HG03135 (cell line): ENCODE measurements at regions not wholly inside any gene's neighbourhood (a gene's known extent, or its start where the extent isn't known, plus 50 kb on each side); places are given as distances from the start of the nearest gene placed in this dataset.
A peak's percentile ranks its signal among the peaks of the same experiment; 100 is the strongest.
"Not testable (repeated sequence)": the region's sequence is repeated elsewhere in the genome, so short reads cannot be mapped to it uniquely, and the experiment has no call there.

ENCODE experiments used
- ATAC-seq: cut with Tn5 transposase; IDR thresholded peaks from one replicate; pipeline ENCODE4 v1.9.1; 2021; ENCODE audit warnings: mild to moderate bottlenecking, moderate library complexity; ENCODE audit not compliant: unreplicated experiment

- ATAC-seq = not testable (repeated sequence)
Observed at GRCh38 chr10:46645110-46645509, 66.2 kb downstream of the SYT15 start.

DNA sequence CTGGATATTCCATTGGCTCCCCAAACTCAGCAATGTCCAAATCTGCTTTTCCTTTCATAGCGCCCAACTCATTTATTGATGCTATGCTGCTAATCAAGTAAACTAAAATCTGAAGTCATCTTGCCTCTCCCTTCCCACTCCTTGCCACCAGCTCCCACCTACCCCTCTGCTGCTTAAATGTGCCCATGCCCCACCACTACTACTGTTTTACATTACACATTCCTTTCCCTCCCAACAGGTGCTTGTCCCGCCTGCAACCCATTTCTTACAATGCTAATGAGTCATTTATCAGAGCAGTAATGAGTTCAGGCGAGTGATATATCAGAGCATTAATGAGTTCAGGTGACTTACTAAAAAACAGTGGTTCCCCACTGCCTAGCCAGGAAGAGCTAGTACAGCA lies 67.2 kb downstream of the SYT15 start:
- ATAC-seq = not testable (repeated sequence)

DNA sequence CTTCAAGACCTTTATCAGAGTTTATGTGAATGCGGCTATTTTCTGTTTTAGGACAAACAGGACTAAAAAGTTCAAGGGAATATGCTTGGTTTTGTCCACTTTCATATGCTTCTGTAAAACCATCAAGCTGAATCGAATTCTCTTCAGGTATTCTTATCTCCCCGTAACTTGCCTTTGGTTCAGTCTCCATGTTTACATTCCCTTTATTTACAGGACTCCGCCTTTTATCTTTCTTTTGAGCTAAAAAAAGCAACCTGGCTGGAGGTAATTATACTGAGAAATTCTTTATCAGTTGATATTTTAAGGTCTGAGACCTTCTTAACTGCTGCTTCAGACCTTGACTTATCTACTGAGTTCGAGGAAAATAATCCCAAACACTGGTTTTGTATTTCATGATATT lies 72.0 kb downstream of the SYT15 start:
- not testable (repeated sequence) for ATAC-seq

GRCh38 chr10:46657437-46657836 lies 78.5 kb downstream of the SYT15 start:
- not testable (repeated sequence) for ATAC-seq

DNA sequence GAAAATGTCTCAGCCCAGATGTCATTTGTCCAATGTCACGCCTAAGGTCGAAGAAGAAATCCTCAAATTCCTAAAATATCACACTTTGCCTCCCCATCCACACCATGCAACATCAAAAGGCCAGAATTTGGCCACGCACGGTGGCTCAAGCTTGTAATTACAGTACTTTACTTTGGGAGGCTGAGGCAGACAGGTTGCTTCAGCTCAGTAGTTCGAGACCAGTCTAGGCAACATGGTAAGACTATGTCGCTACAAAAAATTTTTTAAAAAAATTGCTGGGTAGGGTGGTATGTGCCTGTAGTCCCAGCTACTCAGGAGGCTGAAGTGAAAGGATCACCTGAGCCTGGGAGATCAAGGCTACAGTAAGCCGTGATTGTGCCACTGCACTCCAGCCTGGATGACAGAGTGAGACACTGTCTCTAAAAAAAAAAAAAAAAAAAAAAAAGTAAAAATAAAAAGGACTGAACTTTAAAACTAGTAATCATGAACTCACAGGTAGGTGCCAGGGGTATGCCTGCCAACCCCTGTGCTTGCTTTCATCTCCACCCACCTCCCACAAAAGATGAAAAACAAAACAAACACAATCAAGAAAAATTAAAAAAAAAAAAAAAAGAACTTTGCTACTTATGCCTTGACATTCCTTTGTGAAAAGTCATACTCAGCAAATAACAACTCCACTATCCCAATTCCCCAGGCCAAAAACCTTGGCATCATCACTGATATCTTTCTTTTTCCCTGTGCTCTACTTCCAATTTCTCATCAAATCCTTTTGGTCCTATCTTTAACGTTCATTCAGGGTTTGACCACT lies 81.3 kb downstream of the SYT15 start:
- ATAC-seq = not testable (repeated sequence)

DNA sequence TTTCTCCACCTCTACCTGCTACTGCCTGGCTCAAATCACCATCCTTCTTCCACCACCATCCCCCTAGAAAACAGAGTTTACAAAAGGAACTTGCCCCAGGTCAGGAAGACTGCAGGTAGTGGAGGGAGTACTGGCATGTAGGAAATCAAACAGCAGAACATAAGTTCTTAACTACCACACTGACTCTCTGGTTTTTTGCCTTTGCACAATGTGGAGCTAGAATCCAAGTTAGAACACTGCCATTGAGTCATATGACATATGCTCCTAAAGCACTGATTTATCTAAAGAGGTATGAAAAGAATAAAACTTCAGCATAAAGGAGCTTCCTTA lies 81.9 kb downstream of the SYT15 start:
- ATAC-seq = not testable (repeated sequence)

DNA sequence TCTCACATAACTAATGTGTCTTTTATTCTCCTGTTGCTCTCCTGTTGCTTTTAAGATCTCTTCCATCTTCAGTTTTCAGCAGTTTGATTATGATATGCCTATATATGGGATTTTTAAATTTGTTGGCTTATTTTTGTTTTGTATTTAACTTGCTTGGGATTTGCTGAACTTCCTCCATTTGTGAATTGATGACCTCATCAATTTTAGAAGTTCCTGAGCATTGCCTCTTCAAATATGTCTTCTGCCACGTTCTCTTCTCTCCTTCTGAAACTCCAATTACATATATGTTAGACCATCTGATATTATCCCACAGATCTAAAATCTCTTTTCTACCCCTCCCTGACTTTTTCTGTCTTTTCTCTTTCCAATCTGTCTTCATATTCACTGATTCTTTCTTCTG lies 86.6 kb downstream of the SYT15 start:
- not testable (repeated sequence) for ATAC-seq

GRCh38 chr10:46668357-46668997 lies 89.5 kb downstream of the SYT15 start:
- ATAC-seq = not testable (repeated sequence)

DNA sequence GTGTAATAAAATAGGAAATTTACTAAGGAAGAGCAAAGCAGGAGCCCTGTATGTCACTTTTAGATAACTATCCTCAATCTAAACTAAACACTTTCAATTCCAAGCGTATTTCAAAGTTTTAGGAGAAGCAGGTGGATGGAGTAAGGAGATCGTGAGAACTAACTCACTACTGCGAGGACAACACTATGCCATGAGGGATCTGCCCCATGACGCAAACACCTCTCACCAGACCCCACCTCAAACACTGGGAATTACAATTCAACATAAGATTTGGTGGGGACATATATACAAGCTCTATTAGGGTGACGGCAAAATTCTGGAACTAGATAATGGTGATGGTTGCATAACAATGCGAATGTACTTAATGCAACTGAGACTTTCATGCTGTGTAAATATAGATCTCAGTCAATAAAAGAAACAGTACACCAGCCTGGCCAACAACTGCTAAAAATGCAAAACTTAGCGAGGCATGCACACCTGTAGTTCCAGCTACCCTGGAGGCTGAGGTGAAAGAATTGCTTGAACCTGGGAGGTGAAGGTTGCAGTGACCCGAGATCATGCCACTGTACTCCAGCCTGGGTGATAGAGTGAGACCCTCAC lies 99.0 kb downstream of the SYT15 start:
- ATAC-seq = not testable (repeated sequence)

DNA sequence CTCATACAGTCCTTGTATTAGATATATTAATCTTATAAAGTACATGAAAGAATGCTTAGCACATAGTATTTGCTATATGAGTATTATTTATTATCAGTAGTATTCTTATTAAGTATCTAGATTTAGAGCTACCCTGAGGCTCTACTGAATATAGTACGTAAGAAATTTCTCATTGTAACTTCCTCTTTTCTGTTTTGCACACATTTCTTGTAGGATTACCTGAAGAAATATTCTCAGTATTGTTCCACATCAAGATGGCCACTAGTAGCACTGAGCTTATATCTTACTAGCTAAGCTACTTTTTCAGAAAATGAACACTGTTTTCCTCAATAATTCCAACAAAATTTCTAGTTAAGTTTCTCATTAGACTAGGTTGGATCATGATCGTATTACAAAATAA lies 112.5 kb downstream of the SYT15 start:
- ATAC-seq = not testable (repeated sequence)

GRCh38 chr10:46693218-46693617 lies 114.3 kb downstream of the SYT15 start:
- ATAC-seq = not testable (repeated sequence)

GRCh38 chr10:46717264-46717663 lies 138.3 kb downstream of the SYT15 start:
- ATAC-seq = not testable (repeated sequence)

DNA sequence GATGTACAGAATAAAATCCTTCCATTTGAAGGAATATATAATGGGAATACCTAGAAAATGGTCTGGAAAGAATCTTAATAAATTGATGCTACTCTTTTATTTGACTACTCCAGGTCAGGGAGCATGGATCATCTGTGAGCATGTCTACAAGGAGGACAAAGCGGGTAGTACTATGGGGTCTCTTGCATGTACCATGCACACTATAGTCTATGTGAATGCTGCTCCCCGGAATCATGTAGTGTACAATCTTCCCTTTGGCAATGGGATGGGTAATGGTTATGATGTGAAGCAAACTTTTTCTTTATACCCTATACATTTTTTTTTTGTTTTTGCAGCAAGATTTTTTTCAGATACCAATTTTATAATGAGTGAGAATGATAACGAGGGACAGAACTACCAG lies 139.1 kb downstream of the SYT15 start:
- ATAC-seq = not testable (repeated sequence)

DNA sequence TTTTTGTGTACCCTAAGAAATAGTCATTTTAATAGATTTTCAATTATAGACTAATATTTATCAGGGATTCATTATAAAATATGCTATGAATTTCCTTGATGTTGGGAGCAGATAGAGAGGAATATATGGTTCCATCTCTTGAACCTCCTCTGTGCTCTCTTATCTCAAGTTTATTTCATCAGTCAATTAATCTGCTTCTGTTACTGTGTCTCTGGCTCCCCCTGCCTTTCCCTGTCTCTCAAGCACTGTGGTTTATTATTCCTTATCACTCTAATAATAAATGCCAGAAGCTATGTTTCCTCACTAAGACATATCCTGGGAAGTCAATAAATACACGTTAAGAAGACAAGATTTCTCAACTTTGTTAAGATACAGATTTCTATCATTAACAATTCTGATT lies 141.5 kb downstream of the SYT15 start:
- not testable (repeated sequence) for ATAC-seq

DNA sequence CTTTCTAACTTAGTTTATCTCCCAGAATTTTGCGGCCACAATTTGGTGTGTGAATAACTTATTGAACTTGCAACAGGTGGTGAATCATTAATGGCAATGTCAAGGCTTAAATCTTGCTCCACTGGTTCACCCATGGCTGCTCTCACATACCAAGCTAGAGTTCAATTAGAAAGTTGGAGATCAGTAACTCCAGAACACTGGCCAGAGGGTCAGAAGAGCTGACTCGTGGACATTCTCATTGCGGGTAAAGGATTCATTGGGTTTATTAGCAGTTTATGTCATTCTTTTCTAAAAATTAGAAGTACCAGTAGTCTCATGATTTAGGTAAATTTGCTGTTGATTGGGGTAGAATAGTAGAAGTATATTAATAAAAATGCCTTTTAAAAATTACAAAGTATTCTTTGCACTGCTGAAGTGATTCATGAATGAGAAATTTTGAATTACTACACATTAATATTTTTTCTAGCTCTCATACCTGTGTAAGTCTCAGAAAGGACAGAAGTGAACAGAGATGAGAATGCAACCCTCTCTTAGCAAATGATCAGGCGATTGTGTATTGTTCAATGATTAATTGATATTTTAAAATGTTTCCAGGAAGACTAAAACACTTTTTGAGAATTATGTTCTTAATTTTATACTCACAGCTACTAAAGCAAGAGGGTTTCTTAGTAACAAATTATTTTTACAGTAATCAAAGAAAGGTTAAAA lies 142.0 kb downstream of the SYT15 start:
- not testable (repeated sequence) for ATAC-seq

DNA sequence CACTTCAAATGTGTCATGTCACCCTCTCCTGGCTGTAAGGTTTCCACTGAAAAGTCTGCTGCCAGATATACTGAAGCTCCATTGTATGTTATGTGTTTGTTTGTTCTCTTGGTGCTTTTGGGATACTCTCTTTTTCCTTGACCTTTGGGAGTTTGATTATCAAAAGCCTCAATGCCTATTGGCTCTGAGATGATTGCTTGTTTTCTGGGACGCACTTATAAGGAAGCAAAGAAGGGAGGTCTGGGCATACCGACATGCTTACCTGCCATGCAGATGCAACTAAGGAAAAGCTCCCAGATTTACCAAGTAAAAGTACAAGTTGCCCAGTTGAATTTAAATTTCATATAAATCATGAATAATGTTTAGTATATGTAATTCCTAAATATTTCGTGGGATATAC lies 145.3 kb downstream of the SYT15 start:
- not testable (repeated sequence) for ATAC-seq

DNA sequence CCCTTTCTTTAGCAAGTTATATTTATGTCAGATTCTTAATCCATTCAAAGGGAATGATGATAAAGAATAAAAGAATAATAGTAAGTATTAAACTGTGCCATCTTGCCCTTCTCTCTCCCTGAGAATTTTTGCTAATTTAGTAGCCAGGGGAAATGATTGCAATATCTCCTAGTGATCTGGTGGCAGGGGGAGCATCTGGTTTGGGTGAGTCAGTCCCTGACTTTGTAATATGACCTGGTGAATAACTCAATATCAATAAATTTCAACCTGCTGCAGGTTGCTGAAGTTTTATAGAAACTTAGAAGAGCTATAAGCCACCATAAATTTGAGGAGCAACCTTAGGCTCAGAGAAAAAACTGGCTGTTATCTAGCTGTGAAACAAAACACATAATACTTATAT lies 149.4 kb downstream of the SYT15 start:
- not testable (repeated sequence) for ATAC-seq

GRCh38 chr10:46730729-46731128 lies 151.8 kb downstream of the SYT15 start:
- not testable (repeated sequence) for ATAC-seq

GRCh38 chr10:46733635-46734261 lies 154.8 kb downstream of the SYT15 start:
- ATAC-seq = peak; percentile 55

GRCh38 chr10:46734262-46734642 lies 155.3 kb downstream of the SYT15 start:
- not testable (repeated sequence) for ATAC-seq

DNA sequence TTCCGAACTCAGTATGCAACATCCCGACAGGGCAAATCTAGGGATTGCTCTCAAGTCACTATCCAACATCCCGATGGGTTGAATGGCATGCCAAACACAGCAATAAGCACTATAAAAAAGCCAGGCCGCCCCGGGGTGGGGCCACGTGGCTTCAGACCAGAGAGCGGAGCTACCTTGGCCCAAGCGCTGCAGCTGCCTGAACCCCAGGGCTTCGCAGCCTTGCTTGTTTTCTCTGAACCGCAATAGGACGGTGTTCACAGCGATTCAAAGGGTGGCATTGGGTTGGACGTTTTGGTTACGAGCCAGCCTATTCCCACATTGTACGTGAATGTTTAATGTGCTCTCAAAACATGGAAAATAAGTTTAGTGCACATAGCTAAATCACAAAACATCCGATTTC lies 161.0 kb downstream of the SYT15 start:
- not testable (repeated sequence) for ATAC-seq
